Liver (tissue), 8 donors: ENCODE measurements at regions not wholly inside any gene's neighbourhood (a gene's known extent, or its start where the extent isn't known, plus 50 kb on each side); places are given as distances from the start of the nearest gene placed in this dataset.

Source experiments
- DNase-seq: peaks from one replicate; pipeline ENCODE4 v3.0.0-alpha.2; 2017; ENCODE audit warnings: low spot score
- H3K27ac ChIP-seq, 2 donors: one replicate each; pipeline ENCODE4 v1.7.0; 2013; ENCODE audit warnings: inconsistent platforms in 2 of 2, low read length in 2 of 2, control low read depth in 1 of 2, low read depth in 1 of 2, mild to moderate bottlenecking in 1 of 2
- H3K27me3 ChIP-seq, 4 donors: one replicate each; pipeline versions ENCODE4 v1.6.1 to v1.7.0; 2013; ENCODE audit warnings: low read length in 3 of 4, inconsistent platforms in 1 of 4, mild to moderate bottlenecking in 1 of 4, moderate library complexity in 1 of 4; ENCODE audit not compliant: control insufficient read depth in 4 of 4, insufficient read depth in 4 of 4
- H3K36me3 ChIP-seq, 4 donors: one replicate each; pipeline versions ENCODE4 v1.6.1 to v1.7.0; 2013; ENCODE audit warnings: low read length in 3 of 4, mild to moderate bottlenecking in 3 of 4, low read depth in 1 of 4, moderate library complexity in 1 of 4; ENCODE audit not compliant: control insufficient read depth in 4 of 4, insufficient read depth in 3 of 4
- H3K4me1 ChIP-seq, 4 donors: one replicate each; pipeline versions ENCODE4 v1.6.1 to v1.7.0; 2013; ENCODE audit warnings: low read length in 3 of 4, mild to moderate bottlenecking in 3 of 4, moderate library complexity in 1 of 4; ENCODE audit not compliant: control insufficient read depth in 4 of 4, insufficient read depth in 4 of 4
- H3K4me3 ChIP-seq, 3 donors: one replicate each; pipeline versions ENCODE4 v1.6.1 to v1.7.0; 2013; ENCODE audit warnings: low read length in 3 of 3, control low read depth in 1 of 3, low read depth in 1 of 3, mild to moderate bottlenecking in 1 of 3
- H3K9ac ChIP-seq, 2 donors: one replicate each; pipeline ENCODE4 v1.7.0; 2013; ENCODE audit warnings: low read length in 2 of 2, mild to moderate bottlenecking in 2 of 2, moderate library complexity in 2 of 2, control low read depth in 1 of 2, low read depth in 1 of 2
- H3K9me3 ChIP-seq, 4 donors: one replicate each; pipeline versions ENCODE4 v1.6.1 to v1.7.0; 2013; ENCODE audit warnings: low read length in 3 of 4; ENCODE audit not compliant: control insufficient read depth in 4 of 4
- EGR1 ChIP-seq, 2 donors: IDR thresholded peaks; 2 replicates each; pipeline ENCODE4 v1.6.1; 2016 to 2018; ENCODE audit warnings: antibody characterized with exemption in 2 of 2, low read depth in 2 of 2
- FOXA1 ChIP-seq: IDR thresholded peaks from 2 replicates; pipeline ENCODE4 v1.6.1; 2016; ENCODE audit warnings: antibody characterized with exemption
- FOXA2 ChIP-seq: IDR thresholded peaks from 2 replicates; pipeline ENCODE4 v1.6.1; 2016; ENCODE audit warnings: antibody characterized with exemption
- GABPA ChIP-seq, 2 donors: IDR thresholded peaks in 1 of 2; conservative IDR thresholded peaks in 1 of 2; 2 replicates each; pipeline ENCODE4 v1.6.1; 2016; ENCODE audit warnings: antibody characterized with exemption in 2 of 2, mild to moderate bottlenecking in 1 of 2, moderate library complexity in 1 of 2
- HNF4A ChIP-seq, 2 donors: conservative IDR thresholded peaks; 2 replicates each; pipeline ENCODE4 v1.6.1; 2016; ENCODE audit warnings: antibody characterized with exemption in 2 of 2, mild to moderate bottlenecking in 2 of 2
- HNF4G ChIP-seq: IDR thresholded peaks from 2 replicates; pipeline ENCODE4 v1.6.1; 2016; ENCODE audit warnings: antibody characterized with exemption
- JUND ChIP-seq, 2 donors: IDR thresholded peaks; 2 replicates each; pipeline ENCODE4 v1.6.1; 2016; ENCODE audit warnings: antibody characterized with exemption in 2 of 2
- NR2F2 ChIP-seq: IDR thresholded peaks from 2 replicates; pipeline ENCODE4 v1.6.1; 2016; ENCODE audit warnings: antibody characterized with exemption
- RAD21 ChIP-seq, 2 donors: IDR thresholded peaks; 2 replicates each; pipeline ENCODE4 v1.6.1; 2016; ENCODE audit warnings: antibody characterized with exemption in 2 of 2, mild to moderate bottlenecking in 2 of 2
- RXRA ChIP-seq, 2 donors: IDR thresholded peaks; 2 replicates each; pipeline ENCODE4 v1.6.1; 2017 to 2018; ENCODE audit warnings: antibody characterized with exemption in 2 of 2, mild to moderate bottlenecking in 1 of 2
- SP1 ChIP-seq: IDR thresholded peaks from 2 replicates; pipeline ENCODE4 v1.6.1; 2018; ENCODE audit warnings: antibody characterized with exemption, mild to moderate bottlenecking
- TAF1 ChIP-seq: conservative IDR thresholded peaks from 2 replicates; pipeline ENCODE4 v1.6.1; 2016; ENCODE audit warnings: antibody characterized with exemption, mild to moderate bottlenecking
- YY1 ChIP-seq: IDR thresholded peaks from 2 replicates; pipeline ENCODE4 v1.6.1; 2016; ENCODE audit warnings: antibody characterized with exemption, mild to moderate bottlenecking
- WGBS: extraction: QIAGEN DNeasy Blood & Tissue Kit; methylation state at CpG from one replicate; pipeline ENCODE4 v1.1.7; 2013; 5-methylcytosine and 5-hydroxymethylcytosine counted together
- TF ChIP-seq, protein P1 (sequence below): IDR thresholded peaks from 2 replicates; pipeline ENCODE4 v1.6.1; 2016; ENCODE audit warnings: antibody characterized with exemption
- TF ChIP-seq, protein P2 (sequence below): fragments of 150-350 bp; IDR thresholded peaks from 2 replicates; pipeline ENCODE4 v1.5.1; 2017; ENCODE audit warnings: improper control_type of control experiment, low read depth, low read length; ENCODE audit not compliant: missing input control
- TF ChIP-seq, protein P3 (sequence below): IDR thresholded peaks from 2 replicates; pipeline ENCODE4 v1.6.1; 2016; ENCODE audit warnings: antibody characterized with exemption
- TF ChIP-seq, protein P4 (sequence below): IDR thresholded peaks from 2 replicates; pipeline ENCODE4 v1.6.1; 2016; ENCODE audit warnings: antibody characterized with exemption
- TF ChIP-seq, protein P5 (sequence below): IDR thresholded peaks from 2 replicates; pipeline ENCODE4 v1.6.1; 2016; ENCODE audit warnings: antibody characterized with exemption, mild to moderate bottlenecking
- donor health status: healthy.
- donor health status: healthy.
- donor health status: healthy.
- donor health status: healthy.
- donor health status: healthy.

DNA sequence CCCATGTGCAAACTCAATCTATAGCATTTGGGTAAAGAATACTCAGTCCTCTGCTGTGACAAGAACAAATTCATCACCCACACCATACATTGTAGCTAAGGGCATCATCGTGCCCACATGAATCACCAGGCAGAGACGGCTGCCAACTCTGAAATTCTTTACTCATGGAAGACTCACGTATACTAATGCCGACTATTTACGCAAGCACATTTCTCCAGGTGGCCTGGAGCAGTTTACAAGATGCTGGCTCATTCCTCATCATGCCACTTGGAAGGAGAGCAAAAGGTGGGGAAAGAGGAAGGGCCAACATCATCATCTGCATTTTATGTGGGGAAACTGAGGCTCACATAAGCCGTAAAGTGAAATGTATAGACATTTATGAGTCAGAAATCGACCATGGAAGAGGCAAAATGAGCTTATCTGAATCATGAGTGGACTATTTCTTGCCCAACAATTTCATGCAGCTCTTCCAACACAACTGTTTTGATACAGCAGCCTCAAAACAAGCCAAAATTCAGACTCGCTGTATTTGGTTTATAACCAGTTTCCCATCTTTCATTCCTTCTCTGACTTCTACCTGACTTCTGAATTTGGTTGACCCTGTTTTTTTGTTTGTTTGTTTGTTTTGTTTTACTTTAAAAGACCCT, 213.9 kb upstream of the SERP2 start (continued):
- TF ChIP-seq, protein P1, sequence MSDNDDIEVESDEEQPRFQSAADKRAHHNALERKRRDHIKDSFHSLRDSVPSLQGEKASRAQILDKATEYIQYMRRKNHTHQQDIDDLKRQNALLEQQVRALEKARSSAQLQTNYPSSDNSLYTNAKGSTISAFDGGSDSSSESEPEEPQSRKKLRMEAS = no peak
- TF ChIP-seq HNF4G (no peak), HNF4A (conservative IDR thresholded peaks at IDR 0.05) (no peak)

DNA sequence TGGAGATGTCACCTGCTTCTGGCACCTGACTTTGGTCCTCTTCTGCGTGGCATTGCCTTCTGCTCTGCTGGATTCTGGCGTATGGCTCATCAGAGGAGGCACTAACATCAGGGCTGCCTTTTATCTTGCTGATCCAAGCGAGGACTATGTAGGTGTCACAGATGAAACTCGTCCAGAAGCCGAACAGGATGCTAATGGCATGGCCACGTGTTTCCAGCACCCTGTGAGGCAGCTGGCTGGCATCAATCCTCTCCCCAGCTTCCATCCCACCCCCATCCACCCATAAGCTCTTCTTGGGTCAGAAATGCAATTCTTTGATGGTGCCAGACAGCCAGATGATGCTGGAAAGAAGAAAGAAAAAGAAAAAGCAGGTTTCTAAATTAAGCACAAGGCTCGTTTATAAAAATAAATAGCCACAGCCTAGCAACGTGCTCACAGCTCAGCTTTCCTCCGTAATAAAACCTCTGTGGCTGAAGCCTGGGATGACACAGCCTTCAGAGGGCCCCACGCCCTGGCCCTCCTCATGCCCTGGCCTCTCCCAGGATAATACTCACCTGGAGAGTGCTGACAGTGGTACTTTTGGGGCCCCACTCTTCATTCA, 212.9 kb upstream of the SERP2 start:
- H3K4me1 ChIP-seq = no peaks in the 10 kb centered on the region
- no peak overlapping the region for H3K27ac ChIP-seq
- no peaks in the 10 kb centered on the region for H3K9me3 ChIP-seq
- no peak for TF ChIP-seq TAF1
- no peak for TF ChIP-seq FOXA2
- no peak for TF ChIP-seq FOXA1
- TF ChIP-seq, protein P1 = no peak
- TF ChIP-seq, protein P2, sequence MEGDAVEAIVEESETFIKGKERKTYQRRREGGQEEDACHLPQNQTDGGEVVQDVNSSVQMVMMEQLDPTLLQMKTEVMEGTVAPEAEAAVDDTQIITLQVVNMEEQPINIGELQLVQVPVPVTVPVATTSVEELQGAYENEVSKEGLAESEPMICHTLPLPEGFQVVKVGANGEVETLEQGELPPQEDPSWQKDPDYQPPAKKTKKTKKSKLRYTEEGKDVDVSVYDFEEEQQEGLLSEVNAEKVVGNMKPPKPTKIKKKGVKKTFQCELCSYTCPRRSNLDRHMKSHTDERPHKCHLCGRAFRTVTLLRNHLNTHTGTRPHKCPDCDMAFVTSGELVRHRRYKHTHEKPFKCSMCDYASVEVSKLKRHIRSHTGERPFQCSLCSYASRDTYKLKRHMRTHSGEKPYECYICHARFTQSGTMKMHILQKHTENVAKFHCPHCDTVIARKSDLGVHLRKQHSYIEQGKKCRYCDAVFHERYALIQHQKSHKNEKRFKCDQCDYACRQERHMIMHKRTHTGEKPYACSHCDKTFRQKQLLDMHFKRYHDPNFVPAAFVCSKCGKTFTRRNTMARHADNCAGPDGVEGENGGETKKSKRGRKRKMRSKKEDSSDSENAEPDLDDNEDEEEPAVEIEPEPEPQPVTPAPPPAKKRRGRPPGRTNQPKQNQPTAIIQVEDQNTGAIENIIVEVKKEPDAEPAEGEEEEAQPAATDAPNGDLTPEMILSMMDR = no peak
- TF ChIP-seq, protein P3, sequence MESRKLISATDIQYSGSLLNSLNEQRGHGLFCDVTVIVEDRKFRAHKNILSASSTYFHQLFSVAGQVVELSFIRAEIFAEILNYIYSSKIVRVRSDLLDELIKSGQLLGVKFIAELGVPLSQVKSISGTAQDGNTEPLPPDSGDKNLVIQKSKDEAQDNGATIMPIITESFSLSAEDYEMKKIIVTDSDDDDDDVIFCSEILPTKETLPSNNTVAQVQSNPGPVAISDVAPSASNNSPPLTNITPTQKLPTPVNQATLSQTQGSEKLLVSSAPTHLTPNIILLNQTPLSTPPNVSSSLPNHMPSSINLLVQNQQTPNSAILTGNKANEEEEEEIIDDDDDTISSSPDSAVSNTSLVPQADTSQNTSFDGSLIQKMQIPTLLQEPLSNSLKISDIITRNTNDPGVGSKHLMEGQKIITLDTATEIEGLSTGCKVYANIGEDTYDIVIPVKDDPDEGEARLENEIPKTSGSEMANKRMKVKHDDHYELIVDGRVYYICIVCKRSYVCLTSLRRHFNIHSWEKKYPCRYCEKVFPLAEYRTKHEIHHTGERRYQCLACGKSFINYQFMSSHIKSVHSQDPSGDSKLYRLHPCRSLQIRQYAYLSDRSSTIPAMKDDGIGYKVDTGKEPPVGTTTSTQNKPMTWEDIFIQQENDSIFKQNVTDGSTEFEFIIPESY = no peak
- no peak for TF ChIP-seq HNF4A (conservative IDR thresholded peaks at IDR 0.05)
- TF ChIP-seq RAD21 (IDR thresholded peaks at IDR 0.05) = no peak
- TF ChIP-seq YY1 = no peak
- TF ChIP-seq RXRA (IDR thresholded peaks at IDR 0.05) = no peak
- no peak for TF ChIP-seq SP1
- no peak for TF ChIP-seq HNF4G
- no peak for TF ChIP-seq JUND (IDR thresholded peaks at IDR 0.05)
- TF ChIP-seq, protein P4, sequence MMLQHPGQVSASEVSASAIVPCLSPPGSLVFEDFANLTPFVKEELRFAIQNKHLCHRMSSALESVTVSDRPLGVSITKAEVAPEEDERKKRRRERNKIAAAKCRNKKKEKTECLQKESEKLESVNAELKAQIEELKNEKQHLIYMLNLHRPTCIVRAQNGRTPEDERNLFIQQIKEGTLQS = no peak
- no peaks in the 10 kb centered on the region for H3K36me3 ChIP-seq
- H3K9ac ChIP-seq = no peak overlapping the region
- 85% methylated on average over 10 of the region's 10 CpGs for WGBS
- H3K27me3 ChIP-seq = no peaks in the 10 kb centered on the region
- H3K4me3 ChIP-seq = no peak overlapping the region
- DNase-seq = no peak

DNA sequence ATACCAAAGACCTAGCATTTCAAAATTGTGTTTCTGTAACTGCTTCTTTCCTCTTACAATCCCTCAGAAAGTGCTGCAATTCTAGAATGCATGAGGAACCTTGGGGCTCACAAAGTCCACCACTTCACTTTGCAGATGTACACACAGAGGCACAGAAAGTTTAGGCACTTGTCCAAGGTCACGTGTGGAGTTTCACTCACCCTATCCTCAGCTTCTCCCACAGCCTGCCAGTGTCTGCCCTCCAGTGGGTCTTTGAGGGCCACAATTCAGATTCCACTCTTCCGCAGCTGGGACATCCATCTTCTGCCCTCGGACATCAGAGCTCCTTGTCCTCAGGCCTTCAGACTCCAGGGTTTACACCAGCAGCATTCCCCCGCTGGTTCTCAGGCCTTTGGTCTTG, 210.5 kb upstream of the SERP2 start:
- H3K36me3 ChIP-seq = no peaks in the 10 kb centered on the region

More for the DNA sequence above, 210.5 kb upstream of the SERP2 start:
- Histone ChIP-seq H3K4me3 (no peak overlapping the region), H3K4me1 (no peaks in the 10 kb centered on the region), H3K9me3 (no peaks in the 10 kb centered on the region), H3K27me3 (no peaks in the 10 kb centered on the region), H3K9ac (no peak overlapping the region), H3K27ac (no peak overlapping the region)
- 88% methylated on average over 4 of the region's 4 CpGs for WGBS
- TF ChIP-seq EGR1 (IDR thresholded peaks at IDR 0.05; ENCODE audit: low read depth in 2 of 2) (no peak), NR2F2 (no peak), TAF1 (no peak), RXRA (IDR thresholded peaks at IDR 0.05) (no peak), GABPA (IDR thresholded peaks at IDR 0.05 in 1 of 2, conservative IDR thresholded peaks at IDR 0.05 in 1 of 2) (no peak), JUND (IDR thresholded peaks at IDR 0.05) (no peak), HNF4G (no peak), FOXA1 (no peak)
- TF ChIP-seq, protein P5, sequence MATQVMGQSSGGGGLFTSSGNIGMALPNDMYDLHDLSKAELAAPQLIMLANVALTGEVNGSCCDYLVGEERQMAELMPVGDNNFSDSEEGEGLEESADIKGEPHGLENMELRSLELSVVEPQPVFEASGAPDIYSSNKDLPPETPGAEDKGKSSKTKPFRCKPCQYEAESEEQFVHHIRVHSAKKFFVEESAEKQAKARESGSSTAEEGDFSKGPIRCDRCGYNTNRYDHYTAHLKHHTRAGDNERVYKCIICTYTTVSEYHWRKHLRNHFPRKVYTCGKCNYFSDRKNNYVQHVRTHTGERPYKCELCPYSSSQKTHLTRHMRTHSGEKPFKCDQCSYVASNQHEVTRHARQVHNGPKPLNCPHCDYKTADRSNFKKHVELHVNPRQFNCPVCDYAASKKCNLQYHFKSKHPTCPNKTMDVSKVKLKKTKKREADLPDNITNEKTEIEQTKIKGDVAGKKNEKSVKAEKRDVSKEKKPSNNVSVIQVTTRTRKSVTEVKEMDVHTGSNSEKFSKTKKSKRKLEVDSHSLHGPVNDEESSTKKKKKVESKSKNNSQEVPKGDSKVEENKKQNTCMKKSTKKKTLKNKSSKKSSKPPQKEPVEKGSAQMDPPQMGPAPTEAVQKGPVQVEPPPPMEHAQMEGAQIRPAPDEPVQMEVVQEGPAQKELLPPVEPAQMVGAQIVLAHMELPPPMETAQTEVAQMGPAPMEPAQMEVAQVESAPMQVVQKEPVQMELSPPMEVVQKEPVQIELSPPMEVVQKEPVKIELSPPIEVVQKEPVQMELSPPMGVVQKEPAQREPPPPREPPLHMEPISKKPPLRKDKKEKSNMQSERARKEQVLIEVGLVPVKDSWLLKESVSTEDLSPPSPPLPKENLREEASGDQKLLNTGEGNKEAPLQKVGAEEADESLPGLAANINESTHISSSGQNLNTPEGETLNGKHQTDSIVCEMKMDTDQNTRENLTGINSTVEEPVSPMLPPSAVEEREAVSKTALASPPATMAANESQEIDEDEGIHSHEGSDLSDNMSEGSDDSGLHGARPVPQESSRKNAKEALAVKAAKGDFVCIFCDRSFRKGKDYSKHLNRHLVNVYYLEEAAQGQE = no peak
- TF ChIP-seq, protein P1 = no peak
- TF ChIP-seq, protein P3 = no peak
- no peak for DNase-seq
